Gastrocnemius medialis (tissue), 4 donors: ENCODE measurements at regions not wholly inside any gene's neighbourhood (a gene's known extent, or its start where the extent isn't known, plus 50 kb on each side); places are given as distances from the start of the nearest gene placed in this dataset.

Source experiments
- ATAC-seq, 2 donors: fragments of 150-250 bp; one replicate each; pipeline ENCODE4 v1.9.1; 2016
- DNase-seq, 2 donors: peaks; one replicate each; pipeline ENCODE4 v3.0.0-alpha.2; 2019
- H3K27ac ChIP-seq, 4 donors: fragments of 200-600 bp; sonication (generic); 1 replicate in 1 of 4; 2 replicates in 3 of 4; pipeline ENCODE4 v1.5.1; 2016 to 2018; ENCODE audit warnings: mild to moderate bottlenecking in 2 of 4, moderate library complexity in 1 of 4
- H3K27me3 ChIP-seq, 3 donors: fragments of 200-600 bp; sonication (generic) in 2 of 3; 1 replicate in 1 of 3; 2 replicates in 2 of 3; pipeline versions ENCODE4 v1.5.1 to v1.6.0; 2016 to 2019; ENCODE audit warnings: mild to moderate bottlenecking in 1 of 3, moderate library complexity in 1 of 3
- H3K36me3 ChIP-seq, 2 donors: fragments of 200-600 bp; sonication (generic) in 1 of 2; one replicate each; pipeline ENCODE4 v1.5.1; 2017 to 2018
- H3K4me1 ChIP-seq, 2 donors: fragments of 200-600 bp; sonication (generic) in 1 of 2; one replicate each; pipeline ENCODE4 v1.5.1; 2016 to 2017; ENCODE audit warnings: mild to moderate bottlenecking in 2 of 2
- H3K4me3 ChIP-seq, 4 donors: fragments of 200-600 bp; sonication (generic) in 3 of 4; 1 replicate in 1 of 4; 2 replicates in 3 of 4; pipeline ENCODE4 v1.5.1; 2016 to 2019; ENCODE audit warnings: mild to moderate bottlenecking in 2 of 4
- H3K9me3 ChIP-seq, 3 donors: fragments of 200-600 bp; sonication (generic) in 2 of 3; 1 replicate in 1 of 3; 2 replicates in 2 of 3; pipeline ENCODE4 v1.5.1; 2016 to 2019
- POLR2A ChIP-seq, 2 donors: fragments of 450-650 bp; IDR thresholded peaks; one replicate each; pipeline ENCODE4 v1.6.1; 2017; ENCODE audit warnings: antibody characterized with exemption in 2 of 2, mild to moderate bottlenecking in 2 of 2, moderate library complexity in 2 of 2
- in situ Hi-C, 4 donors: fragments of 200-750 bp; cut with MboI; loops; one replicate each; pipeline versions ENCODE4 v1.15.0 to v1.8.0; 2017; ENCODE audit warnings: low sequenced_read_pairs in 4 of 4
- intact Hi-C: fragments of 100-400 bp; cut with DNase I; formaldehyde crosslinking; loops from one replicate; pipeline ENCODE4 v1.15.1; 2023; ENCODE audit warnings: low total_unique reads
- TF ChIP-seq, protein P1 (sequence below), 5 experiments: fragments of 450-650 bp in 3 of 5; fragments of 200-600 bp in 2 of 5; sonication (generic) in 2 of 5; IDR thresholded peaks in 4 of 5; conservative IDR thresholded peaks in 1 of 5; 1 replicate in 4 of 5; 2 replicates in 1 of 5; pipeline ENCODE4 v1.5.1; 2016 to 2019; ENCODE audit warnings: antibody characterized with exemption in 5 of 5, mild to moderate bottlenecking in 3 of 5, moderate library complexity in 3 of 5

GRCh38 chr2:4963106-4963505, 729.1 kb upstream of the SOX11 start:
- intact Hi-C loops = no loop called here
- no peak for ATAC-seq
- TF ChIP-seq, protein P1, sequence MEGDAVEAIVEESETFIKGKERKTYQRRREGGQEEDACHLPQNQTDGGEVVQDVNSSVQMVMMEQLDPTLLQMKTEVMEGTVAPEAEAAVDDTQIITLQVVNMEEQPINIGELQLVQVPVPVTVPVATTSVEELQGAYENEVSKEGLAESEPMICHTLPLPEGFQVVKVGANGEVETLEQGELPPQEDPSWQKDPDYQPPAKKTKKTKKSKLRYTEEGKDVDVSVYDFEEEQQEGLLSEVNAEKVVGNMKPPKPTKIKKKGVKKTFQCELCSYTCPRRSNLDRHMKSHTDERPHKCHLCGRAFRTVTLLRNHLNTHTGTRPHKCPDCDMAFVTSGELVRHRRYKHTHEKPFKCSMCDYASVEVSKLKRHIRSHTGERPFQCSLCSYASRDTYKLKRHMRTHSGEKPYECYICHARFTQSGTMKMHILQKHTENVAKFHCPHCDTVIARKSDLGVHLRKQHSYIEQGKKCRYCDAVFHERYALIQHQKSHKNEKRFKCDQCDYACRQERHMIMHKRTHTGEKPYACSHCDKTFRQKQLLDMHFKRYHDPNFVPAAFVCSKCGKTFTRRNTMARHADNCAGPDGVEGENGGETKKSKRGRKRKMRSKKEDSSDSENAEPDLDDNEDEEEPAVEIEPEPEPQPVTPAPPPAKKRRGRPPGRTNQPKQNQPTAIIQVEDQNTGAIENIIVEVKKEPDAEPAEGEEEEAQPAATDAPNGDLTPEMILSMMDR (IDR thresholded peaks at IDR 0.05 in 4 of 5, conservative IDR thresholded peaks at IDR 0.05 in 1 of 5) = no peak
- TF ChIP-seq POLR2A (IDR thresholded peaks at IDR 0.05) = no peak
- H3K27me3 ChIP-seq = no peaks in the 10 kb centered on the region
- no peaks in the 10 kb centered on the region for H3K36me3 ChIP-seq
- H3K4me3 ChIP-seq = no peak overlapping the region
- no peak for DNase-seq
- in situ Hi-C loops = no loop called here
- no peaks in the 10 kb centered on the region for H3K4me1 ChIP-seq
- no peaks in the 10 kb centered on the region for H3K9me3 ChIP-seq
- no peak overlapping the region for H3K27ac ChIP-seq

DNA sequence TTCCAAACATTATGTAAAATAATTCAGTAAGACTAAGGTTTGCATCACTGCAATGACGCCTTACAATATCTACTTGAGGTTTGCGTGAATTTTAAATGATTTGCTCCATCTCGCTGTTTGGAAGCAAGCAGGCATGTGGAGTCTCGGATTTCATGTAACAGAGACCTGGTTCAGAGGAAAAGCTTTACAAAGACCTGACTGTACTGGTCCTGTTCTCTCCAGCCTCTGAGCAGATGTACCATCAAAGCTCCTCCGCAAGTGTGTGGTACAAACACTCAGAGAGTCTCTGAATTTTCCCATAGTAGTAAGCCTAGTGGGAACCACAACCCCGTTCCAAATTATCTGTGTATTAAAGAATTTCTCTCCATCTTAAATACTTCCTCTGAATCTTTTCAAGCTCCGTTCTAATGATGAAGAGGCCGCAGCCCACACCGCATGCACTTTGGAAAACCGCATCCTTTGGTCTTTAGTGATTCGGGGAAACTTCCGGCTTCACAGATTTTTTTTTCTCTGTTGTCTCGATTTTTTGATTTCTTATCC, 728.1 kb upstream of the SOX11 start:
- intact Hi-C loops = no loop called here
- no peaks in the 10 kb centered on the region for H3K4me1 ChIP-seq
- in situ Hi-C loops = no loop called here

DNA sequence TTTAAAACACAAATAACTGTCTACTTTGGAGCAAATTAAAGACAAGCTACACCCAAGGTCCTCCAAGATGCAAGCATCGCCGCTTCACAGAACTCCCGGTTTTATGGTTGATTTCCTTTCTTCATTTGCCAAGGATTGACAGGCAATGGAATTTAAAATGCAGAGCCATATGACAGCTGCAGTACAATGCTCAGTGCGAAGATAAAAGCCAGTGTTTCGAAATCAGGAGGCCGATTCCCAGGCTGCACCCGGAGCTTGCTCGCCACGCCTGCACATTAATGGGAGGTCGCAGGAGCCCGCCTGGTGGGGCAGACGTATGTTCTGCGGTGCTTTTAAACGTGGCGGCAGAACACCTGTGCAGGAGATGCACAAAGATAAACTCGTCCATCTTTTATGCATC, 727.6 kb upstream of the SOX11 start:
- H3K27ac ChIP-seq = no peak overlapping the region
- no peak overlapping the region for H3K4me3 ChIP-seq
- no peaks in the 10 kb centered on the region for H3K36me3 ChIP-seq
- DNase-seq (no peak), ATAC-seq (no peak)
- TF ChIP-seq, protein P1 (IDR thresholded peaks at IDR 0.05 in 4 of 5, conservative IDR thresholded peaks at IDR 0.05 in 1 of 5) = no peak
- TF ChIP-seq POLR2A (IDR thresholded peaks at IDR 0.05) = no peak
- in situ Hi-C loops (no loop called here), intact Hi-C loops (no loop called here)
- H3K27me3 ChIP-seq = no peaks in the 10 kb centered on the region
- no peaks in the 10 kb centered on the region for H3K9me3 ChIP-seq
- H3K4me1 ChIP-seq = no peaks in the 10 kb centered on the region

More for the DNA sequence above, 728.1 kb upstream of the SOX11 start:
- Histone ChIP-seq H3K27ac (no peak overlapping the region), H3K4me3 (no peak overlapping the region), H3K27me3 (no peaks in the 10 kb centered on the region), H3K36me3 (no peaks in the 10 kb centered on the region), H3K9me3 (no peaks in the 10 kb centered on the region)
- no peak for ATAC-seq
- no peak for DNase-seq
- no peak for TF ChIP-seq POLR2A (IDR thresholded peaks at IDR 0.05)
- TF ChIP-seq, protein P1 (IDR thresholded peaks at IDR 0.05 in 4 of 5, conservative IDR thresholded peaks at IDR 0.05 in 1 of 5) = no peak

DNA sequence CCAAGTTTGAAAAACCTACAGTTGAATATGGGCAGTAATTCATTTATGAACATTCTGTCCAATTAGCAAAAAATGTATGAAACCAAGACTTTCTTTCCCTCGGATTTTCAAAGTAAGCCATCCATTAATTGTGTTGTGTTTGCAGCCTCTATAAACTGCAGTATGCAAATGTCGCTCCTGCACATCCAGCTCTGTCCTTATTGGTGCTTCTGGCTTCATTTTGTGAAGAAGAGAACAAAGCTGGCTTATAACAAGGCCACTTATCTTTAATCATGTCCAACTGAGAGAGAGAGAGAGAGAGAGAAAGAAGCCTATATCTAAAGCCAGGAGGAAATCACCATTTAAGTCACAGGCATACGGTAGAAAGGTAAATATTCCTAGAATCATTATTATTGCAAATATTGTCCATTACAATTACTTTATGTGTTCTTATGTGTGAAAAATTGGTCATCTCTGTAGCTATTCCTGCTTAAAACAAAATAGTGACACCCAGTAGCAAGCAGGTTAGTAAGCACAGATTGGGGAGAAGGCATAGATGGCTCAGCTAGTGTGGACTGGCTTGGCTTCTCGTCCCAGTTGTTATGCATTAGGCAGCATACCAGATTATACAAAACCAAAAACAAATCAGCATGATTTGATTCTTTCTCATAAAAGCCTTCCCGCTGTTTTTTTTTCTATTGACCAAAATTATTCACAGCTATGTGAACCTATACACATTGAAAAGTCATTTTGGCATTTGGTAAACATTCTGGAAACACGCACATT, 726.4 kb upstream of the SOX11 start:
- DNase-seq (no peak), ATAC-seq (no peak)
- no peaks in the 10 kb centered on the region for H3K36me3 ChIP-seq
- H3K4me1 ChIP-seq = no peaks in the 10 kb centered on the region
- H3K4me3 ChIP-seq = no peak overlapping the region
- in situ Hi-C loops = no loop called here
- intact Hi-C loops = no loop called here
- H3K9me3 ChIP-seq = no peaks in the 10 kb centered on the region
- no peak overlapping the region for H3K27ac ChIP-seq
- no peaks in the 10 kb centered on the region for H3K27me3 ChIP-seq
- TF ChIP-seq, protein P1 (IDR thresholded peaks at IDR 0.05 in 4 of 5, conservative IDR thresholded peaks at IDR 0.05 in 1 of 5) = no peak
- TF ChIP-seq POLR2A (IDR thresholded peaks at IDR 0.05) = no peak
